ENCODE measurements at regions not wholly inside any gene's neighbourhood (a gene's known extent, or its start where the extent isn't known, plus 50 kb on each side); places are given as distances from the start of the nearest gene placed in this dataset.

- Histone ChIP-seq H3K27me3 (ENCODE audit: insufficient read depth, low read length) (peaks cover 41% of the 10 kb centered on the region), H3K27ac (ENCODE audit: low read depth, low read length) (no peak overlapping the region), H3K36me3 (ENCODE audit: insufficient read depth, low read length) (no peaks in the 10 kb centered on the region), H3K4me1 (ENCODE audit: control insufficient read depth, insufficient read depth, low read length, unreplicated experiment) (no peaks in the 10 kb centered on the region), H3K4me3 (ENCODE audit: low read depth, low read length) (no peak overlapping the region), H2AFZ (ENCODE audit: low read length, unreplicated experiment) (no peak overlapping the region), H3K79me2 (ENCODE audit: control insufficient read depth, insufficient read depth, low read length, unreplicated experiment) (no peaks in the 10 kb centered on the region)
Observed at GRCh38 chr14:28941758-28942157, 175.2 kb downstream of the FOXG1 start.

GRCh38 chr14:28944605-28945004, 178.0 kb downstream of the FOXG1 start:
- no peaks in the 10 kb centered on the region for H3K36me3 ChIP-seq (ENCODE audit: insufficient read depth, low read length)
- no peak overlapping the region for H3K27ac ChIP-seq (ENCODE audit: low read depth, low read length)
- H3K27me3 ChIP-seq (ENCODE audit: insufficient read depth, low read length) = peaks cover 64% of the 10 kb centered on the region
- H3K79me2 ChIP-seq (ENCODE audit: control insufficient read depth, insufficient read depth, low read length, unreplicated experiment) = no peaks in the 10 kb centered on the region
- H3K4me1 ChIP-seq (ENCODE audit: control insufficient read depth, insufficient read depth, low read length, unreplicated experiment) = no peaks in the 10 kb centered on the region
- H2AFZ ChIP-seq (ENCODE audit: low read length, unreplicated experiment) = no peak overlapping the region
- no peak overlapping the region for H3K4me3 ChIP-seq (ENCODE audit: low read depth, low read length)

- no peak overlapping the region for H3K27ac ChIP-seq (ENCODE audit: low read depth, low read length)
- no peaks in the 10 kb centered on the region for H3K4me1 ChIP-seq (ENCODE audit: control insufficient read depth, insufficient read depth, low read length, unreplicated experiment)
- H2AFZ ChIP-seq (ENCODE audit: low read length, unreplicated experiment) = no peak overlapping the region
- H3K27me3 ChIP-seq (ENCODE audit: insufficient read depth, low read length) = peaks cover 80% of the 10 kb centered on the region
- H3K4me3 ChIP-seq (ENCODE audit: low read depth, low read length) = no peak overlapping the region
- H3K79me2 ChIP-seq (ENCODE audit: control insufficient read depth, insufficient read depth, low read length, unreplicated experiment) = no peaks in the 10 kb centered on the region
- H3K36me3 ChIP-seq (ENCODE audit: insufficient read depth, low read length) = no peaks in the 10 kb centered on the region
Observed at GRCh38 chr14:28946267-28946666, 179.7 kb downstream of the FOXG1 start.

- Histone ChIP-seq H3K27me3 (ENCODE audit: insufficient read depth, low read length) (peaks cover 86% of the 10 kb centered on the region), H3K4me1 (ENCODE audit: control insufficient read depth, insufficient read depth, low read length, unreplicated experiment) (no peaks in the 10 kb centered on the region), H3K4me3 (ENCODE audit: low read depth, low read length) (no peak overlapping the region), H3K79me2 (ENCODE audit: control insufficient read depth, insufficient read depth, low read length, unreplicated experiment) (no peaks in the 10 kb centered on the region), H3K27ac (ENCODE audit: low read depth, low read length) (no peak overlapping the region), H3K36me3 (ENCODE audit: insufficient read depth, low read length) (no peaks in the 10 kb centered on the region), H2AFZ (ENCODE audit: low read length, unreplicated experiment) (no peak overlapping the region)
Observed at GRCh38 chr14:28949503-28949902, 182.9 kb downstream of the FOXG1 start.

- Histone ChIP-seq H3K36me3 (ENCODE audit: insufficient read depth, low read length) (no peaks in the 10 kb centered on the region), H3K27me3 (ENCODE audit: insufficient read depth, low read length) (peaks cover 67% of the 10 kb centered on the region), H3K27ac (ENCODE audit: low read depth, low read length) (no peak overlapping the region), H3K4me3 (ENCODE audit: low read depth, low read length) (no peak overlapping the region), H2AFZ (ENCODE audit: low read length, unreplicated experiment) (no peak overlapping the region), H3K79me2 (ENCODE audit: control insufficient read depth, insufficient read depth, low read length, unreplicated experiment) (no peaks in the 10 kb centered on the region), H3K4me1 (ENCODE audit: control insufficient read depth, insufficient read depth, low read length, unreplicated experiment) (no peaks in the 10 kb centered on the region)
Observed at GRCh38 chr14:28952161-28952560, 185.6 kb downstream of the FOXG1 start.

- Histone ChIP-seq H3K36me3 (ENCODE audit: insufficient read depth, low read length) (no peaks in the 10 kb centered on the region), H3K27ac (ENCODE audit: low read depth, low read length) (no peak overlapping the region), H3K27me3 (ENCODE audit: insufficient read depth, low read length) (peaks cover 62% of the 10 kb centered on the region), H3K79me2 (ENCODE audit: control insufficient read depth, insufficient read depth, low read length, unreplicated experiment) (no peaks in the 10 kb centered on the region), H2AFZ (ENCODE audit: low read length, unreplicated experiment) (no peak overlapping the region), H3K4me1 (ENCODE audit: control insufficient read depth, insufficient read depth, low read length, unreplicated experiment) (no peaks in the 10 kb centered on the region), H3K4me3 (ENCODE audit: low read depth, low read length) (no peak overlapping the region)
Observed at GRCh38 chr14:28952666-28953065, 186.1 kb downstream of the FOXG1 start.

- H3K36me3 ChIP-seq (ENCODE audit: insufficient read depth, low read length) = no peaks in the 10 kb centered on the region
- no peak overlapping the region for H3K27ac ChIP-seq (ENCODE audit: low read depth, low read length)
- H3K4me3 ChIP-seq (ENCODE audit: low read depth, low read length) = no peak overlapping the region
- no peaks in the 10 kb centered on the region for H3K79me2 ChIP-seq (ENCODE audit: control insufficient read depth, insufficient read depth, low read length, unreplicated experiment)
- no peaks in the 10 kb centered on the region for H3K4me1 ChIP-seq (ENCODE audit: control insufficient read depth, insufficient read depth, low read length, unreplicated experiment)
- H2AFZ ChIP-seq (ENCODE audit: low read length, unreplicated experiment) = no peak overlapping the region
- peaks cover 52% of the 10 kb centered on the region for H3K27me3 ChIP-seq (ENCODE audit: insufficient read depth, low read length)
Observed at GRCh38 chr14:28953973-28954372, 187.4 kb downstream of the FOXG1 start.

- Histone ChIP-seq H2AFZ (ENCODE audit: low read length, unreplicated experiment) (no peak overlapping the region), H3K4me1 (ENCODE audit: control insufficient read depth, insufficient read depth, low read length, unreplicated experiment) (no peaks in the 10 kb centered on the region), H3K27ac (ENCODE audit: low read depth, low read length) (no peak overlapping the region), H3K79me2 (ENCODE audit: control insufficient read depth, insufficient read depth, low read length, unreplicated experiment) (no peaks in the 10 kb centered on the region), H3K4me3 (ENCODE audit: low read depth, low read length) (no peak overlapping the region), H3K36me3 (ENCODE audit: insufficient read depth, low read length) (no peaks in the 10 kb centered on the region), H3K27me3 (ENCODE audit: insufficient read depth, low read length) (peaks cover 30% of the 10 kb centered on the region; the same call in 1 of the 2 replicates)
Observed at GRCh38 chr14:28966416-28967233, 200.0 kb downstream of the FOXG1 start.

GRCh38 chr14:28975084-28975483, 208.5 kb downstream of the FOXG1 start:
- peaks cover 20% of the 10 kb centered on the region for H3K27me3 ChIP-seq (ENCODE audit: insufficient read depth, low read length)
- no peak overlapping the region for H3K27ac ChIP-seq (ENCODE audit: low read depth, low read length)
- H2AFZ ChIP-seq (ENCODE audit: low read length, unreplicated experiment) = no peak overlapping the region
- H3K4me3 ChIP-seq (ENCODE audit: low read depth, low read length) = no peak overlapping the region
- no peaks in the 10 kb centered on the region for H3K36me3 ChIP-seq (ENCODE audit: insufficient read depth, low read length)
- H3K79me2 ChIP-seq (ENCODE audit: control insufficient read depth, insufficient read depth, low read length, unreplicated experiment) = no peaks in the 10 kb centered on the region
- no peaks in the 10 kb centered on the region for H3K4me1 ChIP-seq (ENCODE audit: control insufficient read depth, insufficient read depth, low read length, unreplicated experiment)

- H3K27ac ChIP-seq (ENCODE audit: low read depth, low read length) = no peak overlapping the region
- H3K4me1 ChIP-seq (ENCODE audit: control insufficient read depth, insufficient read depth, low read length, unreplicated experiment) = no peaks in the 10 kb centered on the region
- no peaks in the 10 kb centered on the region for H3K79me2 ChIP-seq (ENCODE audit: control insufficient read depth, insufficient read depth, low read length, unreplicated experiment)
- no peaks in the 10 kb centered on the region for H3K36me3 ChIP-seq (ENCODE audit: insufficient read depth, low read length)
- H3K4me3 ChIP-seq (ENCODE audit: low read depth, low read length) = no peak overlapping the region
- peaks cover 48% of the 10 kb centered on the region for H3K27me3 ChIP-seq (ENCODE audit: insufficient read depth, low read length)
- H2AFZ ChIP-seq (ENCODE audit: low read length, unreplicated experiment) = no peak overlapping the region
Observed at GRCh38 chr14:28982228-28982627, 215.6 kb downstream of the FOXG1 start.

- no peak overlapping the region for H3K4me3 ChIP-seq (ENCODE audit: low read depth, low read length)
Observed at GRCh38 chr14:28983279-28983678, 216.7 kb downstream of the FOXG1 start.

More at GRCh38 chr14:28983279-28983678, 216.7 kb downstream of the FOXG1 start:
- Histone ChIP-seq H3K27me3 (ENCODE audit: insufficient read depth, low read length) (peaks cover 48% of the 10 kb centered on the region), H3K4me1 (ENCODE audit: control insufficient read depth, insufficient read depth, low read length, unreplicated experiment) (no peaks in the 10 kb centered on the region), H3K36me3 (ENCODE audit: insufficient read depth, low read length) (no peaks in the 10 kb centered on the region), H3K27ac (ENCODE audit: low read depth, low read length) (no peak overlapping the region), H3K79me2 (ENCODE audit: control insufficient read depth, insufficient read depth, low read length, unreplicated experiment) (no peaks in the 10 kb centered on the region), H2AFZ (ENCODE audit: low read length, unreplicated experiment) (no peak overlapping the region)

Measured in ACC112 (cell line).